ENCODE measurements at regions not wholly inside any gene's neighbourhood (a gene's known extent, or its start where the extent isn't known, plus 50 kb on each side); places are given as distances from the start of the nearest gene placed in this dataset.
"Not testable (repeated sequence)": the region's sequence is repeated elsewhere in the genome, so short reads cannot be mapped to it uniquely, and the experiment has no call there.

GRCh38 chr2:221911890-221912289 is 339.8 kb upstream of the EPHA4 start:
- DNase-seq = no peak

DNA sequence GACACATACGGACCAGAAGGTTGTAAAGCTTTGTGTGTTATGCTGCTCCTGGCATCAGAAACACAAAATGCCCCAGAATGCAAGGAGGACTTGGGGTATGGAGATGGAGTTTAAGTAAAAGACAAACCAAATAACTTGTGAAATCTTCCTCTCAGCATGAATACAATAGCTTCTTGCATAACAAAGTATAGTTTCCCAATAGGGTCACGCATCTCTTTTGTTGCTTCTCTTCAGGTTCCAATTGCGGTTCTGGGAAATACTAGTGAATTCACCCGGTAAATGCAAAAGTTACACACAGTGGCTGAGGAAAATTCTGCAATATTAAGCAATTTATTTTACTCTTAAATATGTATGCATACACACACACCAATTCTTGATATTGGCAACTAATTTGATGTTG is 339.2 kb upstream of the EPHA4 start:
- no peak for DNase-seq

GRCh38 chr2:221908518-221908917 is 336.4 kb upstream of the EPHA4 start:
- DNase-seq = no peak

DNA sequence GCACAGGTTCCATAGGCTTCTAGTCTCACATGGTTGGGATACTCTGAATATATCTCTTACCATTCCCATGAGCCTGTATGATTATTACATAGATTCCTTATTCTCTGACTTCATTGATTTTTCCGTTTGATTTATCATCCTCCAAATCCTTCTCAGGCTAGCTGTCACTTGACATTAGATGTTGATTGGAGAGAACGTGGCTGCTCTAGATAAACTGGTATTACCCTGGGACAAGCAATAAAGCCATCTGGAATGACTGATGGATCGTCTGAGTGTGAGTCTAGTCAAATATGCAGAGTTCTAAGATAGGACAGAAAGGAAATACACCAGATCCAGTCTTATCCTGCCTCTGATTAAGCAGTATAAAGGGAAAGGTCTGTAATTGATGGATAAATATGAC is 325.6 kb upstream of the EPHA4 start:
- no peak for DNase-seq

DNA sequence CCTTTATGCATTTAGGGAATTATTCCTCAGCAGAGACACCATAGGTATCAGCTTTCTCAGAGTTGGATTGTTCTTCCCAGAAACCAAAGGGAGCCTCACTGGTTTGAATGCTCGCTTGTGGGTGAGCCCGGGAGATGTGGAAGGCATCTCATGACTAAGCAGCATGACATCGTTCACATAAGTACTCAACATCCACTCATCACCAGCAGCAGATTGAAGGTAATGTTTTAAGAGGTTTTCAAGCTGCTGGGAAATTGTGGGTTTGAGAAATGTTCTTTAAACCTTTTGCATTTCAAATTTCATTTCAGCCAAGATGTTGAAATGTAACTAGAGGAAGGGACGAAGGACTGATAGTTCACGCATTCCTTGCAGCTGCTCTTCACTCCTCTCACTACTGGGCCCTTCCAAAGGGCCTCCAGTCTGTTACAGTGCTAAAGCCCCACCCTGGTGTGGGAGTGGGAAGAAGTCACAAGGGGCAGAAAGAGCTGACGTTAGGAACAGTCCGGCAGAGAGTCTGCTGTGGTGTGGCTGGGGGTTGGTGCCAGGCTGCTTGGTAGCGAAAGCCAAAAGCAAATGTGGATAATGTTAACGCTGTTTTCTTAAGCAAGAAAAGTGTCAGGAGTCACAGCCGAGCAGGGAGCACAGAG is 324.5 kb upstream of the EPHA4 start:
- no peak for DNase-seq

- DNase-seq = no peak
Observed at GRCh38 chr2:221895366-221896121, 323.4 kb upstream of the EPHA4 start.

DNA sequence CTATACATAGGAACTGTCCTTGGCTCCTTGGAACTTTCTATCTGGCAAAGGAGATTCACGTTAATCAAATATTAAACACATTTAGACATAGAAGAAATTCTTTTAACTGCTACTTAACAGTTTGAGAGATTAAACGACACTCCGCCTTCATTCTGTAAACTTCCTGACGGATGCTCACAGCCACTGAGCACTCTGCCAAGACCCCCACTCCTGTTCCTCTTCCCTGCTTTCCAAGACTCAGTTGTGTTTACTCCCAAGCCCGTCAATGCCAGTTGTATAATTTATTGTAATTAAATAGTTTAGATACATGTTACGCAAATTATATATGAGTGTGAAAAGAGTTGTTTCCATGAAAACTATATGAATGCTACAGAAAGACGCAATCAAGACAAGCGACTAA is 321.4 kb upstream of the EPHA4 start:
- DNase-seq = no peak

DNA sequence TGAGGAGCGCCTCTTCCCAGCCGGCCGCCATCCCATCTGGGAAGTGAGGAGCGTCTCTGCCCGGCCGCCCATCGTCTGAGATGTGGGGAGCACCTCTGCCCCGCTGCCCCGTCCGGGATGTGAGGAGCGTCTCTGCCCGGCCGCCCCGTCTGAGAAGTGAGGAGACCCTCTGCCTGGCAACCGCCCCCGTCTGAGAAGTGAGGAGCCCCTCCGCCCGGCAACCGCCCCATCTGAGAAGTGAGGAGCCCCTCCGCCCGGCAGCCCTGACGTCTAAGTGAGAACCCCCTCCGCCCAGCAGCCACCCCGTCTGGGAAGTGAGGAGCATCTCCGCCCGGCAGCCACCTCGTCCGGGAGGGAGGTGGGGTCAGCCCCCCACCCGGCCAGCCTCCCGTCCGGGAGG is 319.9 kb upstream of the EPHA4 start:
- not testable (repeated sequence) for DNase-seq

- DNase-seq = no peak
Observed at GRCh38 chr2:221883976-221884375, 311.9 kb upstream of the EPHA4 start.

DNA sequence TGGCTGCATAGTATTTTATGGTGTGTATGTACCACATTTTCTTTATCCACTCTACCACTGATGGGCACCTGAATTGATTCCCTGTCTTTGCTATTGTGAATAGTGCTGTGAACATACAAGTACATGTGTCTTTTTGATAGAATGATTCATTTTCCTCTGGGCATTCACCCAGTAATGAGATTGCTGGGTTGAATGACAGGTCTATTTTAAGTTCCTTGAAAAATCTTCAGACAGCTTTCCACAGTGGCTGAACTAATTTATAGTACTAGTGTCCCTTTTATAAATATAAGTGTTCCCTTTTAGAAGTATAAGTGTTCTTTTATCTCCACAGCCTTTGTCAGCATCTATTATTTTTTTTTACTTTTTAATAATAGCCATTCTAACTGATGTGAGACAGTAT is 303.9 kb upstream of the EPHA4 start:
- DNase-seq = no peak

DNA sequence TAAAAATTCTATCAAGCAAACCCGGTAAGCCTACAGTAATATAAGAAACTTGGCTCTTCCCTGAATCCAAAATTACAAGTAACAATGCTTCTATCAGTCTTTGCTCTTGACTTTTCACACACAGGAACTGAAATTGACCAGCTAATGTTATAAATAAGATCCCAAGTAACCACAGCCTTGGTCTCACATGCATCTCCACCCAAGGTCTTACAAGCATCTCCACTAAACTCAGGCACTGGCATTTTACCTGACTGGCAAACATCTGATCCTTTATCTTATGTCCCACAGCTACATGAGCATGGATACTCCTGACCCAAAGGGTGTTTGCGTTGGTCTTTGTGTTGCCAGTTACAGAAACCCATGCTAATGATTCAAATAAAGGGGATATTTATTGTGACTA is 302.3 kb upstream of the EPHA4 start:
- no peak for DNase-seq

- DNase-seq = no peak
Observed at GRCh38 chr2:221857719-221858118, 285.6 kb upstream of the EPHA4 start.

GRCh38 chr2:221853297-221853696 is 281.2 kb upstream of the EPHA4 start:
- DNase-seq = no peak

GRCh38 chr2:221851531-221852045 is 279.5 kb upstream of the EPHA4 start:
- DNase-seq = no peak

GRCh38 chr2:221850076-221850475 is 278.0 kb upstream of the EPHA4 start:
- DNase-seq = no peak

DNA sequence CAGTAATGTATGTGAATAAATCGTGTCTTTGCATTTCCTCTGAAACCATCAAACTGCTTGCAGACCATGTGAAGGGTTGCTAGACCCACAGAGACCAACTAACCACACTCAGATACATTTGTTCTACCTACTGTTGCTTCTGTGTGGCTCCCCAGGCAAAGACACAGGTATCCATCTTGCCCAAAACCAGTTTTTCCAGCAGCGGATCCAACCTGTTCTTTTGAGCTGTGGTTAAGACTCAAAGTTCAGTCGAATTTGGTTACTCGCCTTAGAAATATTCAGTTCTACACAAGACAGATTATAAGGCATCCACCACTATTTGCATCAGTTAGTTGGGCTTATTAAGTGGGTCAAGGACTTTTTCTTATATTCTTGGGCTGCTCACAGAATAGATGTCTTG is 276.2 kb upstream of the EPHA4 start:
- DNase-seq = no peak

DNA sequence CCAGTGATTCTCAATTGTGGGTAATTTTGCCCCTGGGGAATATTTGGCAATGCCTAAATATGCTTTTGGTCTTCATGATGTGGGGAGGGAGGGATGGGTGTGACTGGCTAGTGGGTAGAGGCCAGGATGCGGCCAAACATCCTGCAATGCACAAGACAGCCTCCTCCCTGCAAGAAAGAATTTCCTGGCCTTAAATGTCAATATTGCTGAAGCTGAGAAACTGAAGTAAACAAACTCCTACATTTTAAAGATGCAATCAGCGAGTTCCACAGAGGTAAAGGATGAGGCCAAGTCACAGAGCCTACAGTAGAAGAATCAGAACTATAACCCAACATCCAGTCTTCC is 272.9 kb upstream of the EPHA4 start:
- no peak for DNase-seq

DNA sequence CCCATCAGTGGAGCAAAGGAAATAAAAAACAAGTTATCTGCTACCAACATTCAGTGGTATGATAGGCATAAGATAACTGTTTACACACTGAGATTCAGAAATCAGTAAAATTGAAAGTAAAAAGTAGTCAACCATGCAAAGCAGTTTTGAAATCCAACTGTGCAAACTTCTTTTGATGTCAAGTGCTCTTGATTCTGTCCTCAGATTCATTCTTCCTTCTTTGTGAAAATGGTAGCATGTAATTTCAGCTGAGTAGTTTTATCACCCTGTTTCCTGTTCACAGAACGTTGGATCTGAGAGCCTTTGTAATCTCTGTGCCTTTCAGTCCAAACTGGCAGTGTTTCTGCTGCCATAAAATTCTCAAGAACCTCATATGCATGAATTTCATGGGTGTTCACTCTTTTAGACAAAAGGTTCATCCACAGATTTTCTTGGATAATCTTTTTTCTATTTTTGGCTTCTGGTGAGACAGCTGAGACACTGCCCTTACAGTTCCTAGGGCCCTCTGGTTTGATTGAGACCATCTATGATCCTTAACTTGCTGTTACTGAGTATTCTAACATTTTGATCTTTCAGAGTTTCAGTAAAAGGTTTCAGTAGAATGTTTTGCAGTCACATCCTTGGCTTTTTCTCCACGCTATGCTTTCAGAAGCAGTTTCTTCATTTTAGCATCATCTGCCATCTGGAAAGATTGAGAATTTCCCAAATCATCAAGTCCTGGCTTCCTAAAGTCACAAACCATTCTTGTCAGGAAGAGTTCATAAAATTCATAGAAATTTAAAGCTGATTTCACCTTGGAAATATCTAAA is 272.3 kb upstream of the EPHA4 start:
- DNase-seq = no peak

- DNase-seq = no peak
Observed at GRCh38 chr2:221836095-221836494, 264.0 kb upstream of the EPHA4 start.

DNA sequence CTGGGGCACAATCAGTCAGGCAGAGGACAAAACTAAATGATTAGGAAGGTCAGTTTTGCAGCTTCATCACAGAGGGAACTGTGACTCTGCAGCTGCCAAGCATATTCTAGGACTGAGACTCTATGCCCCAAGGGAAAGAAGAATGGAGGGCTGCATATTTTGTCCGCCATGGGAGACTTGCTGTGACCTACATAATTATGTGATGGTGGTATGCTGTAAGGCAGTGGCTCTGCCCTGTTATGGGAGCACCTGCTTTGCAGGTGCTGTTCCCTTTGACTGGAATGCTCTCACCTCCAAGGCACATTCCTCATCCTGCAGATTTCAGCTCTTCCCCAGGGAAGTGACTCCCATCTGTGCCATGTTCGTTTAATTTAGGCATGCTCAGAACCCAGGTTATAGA is 261.9 kb upstream of the EPHA4 start:
- DNase-seq = no peak

- DNase-seq = no peak
Observed at GRCh38 chr2:221831051-221831450, 258.9 kb upstream of the EPHA4 start.

DNA sequence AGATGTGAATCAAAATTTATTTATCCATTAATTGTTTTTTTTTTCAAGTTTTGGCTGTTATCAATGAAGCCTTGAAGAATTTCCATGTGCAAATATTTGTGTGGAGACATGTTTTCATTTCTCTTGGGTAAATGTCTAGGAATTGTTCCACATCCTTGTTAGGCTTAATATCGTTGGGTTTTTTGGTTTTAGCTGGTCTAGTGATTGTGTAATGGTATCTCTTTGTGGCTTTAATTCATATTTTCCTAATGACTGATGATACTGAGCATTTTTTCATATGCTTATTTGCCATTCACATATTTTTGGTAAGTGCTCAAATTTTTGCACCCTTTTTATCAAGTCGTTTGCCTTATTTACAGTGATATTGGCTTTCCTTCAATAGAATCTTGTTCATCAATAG is 250.3 kb upstream of the EPHA4 start:
- DNase-seq = no peak

DNA sequence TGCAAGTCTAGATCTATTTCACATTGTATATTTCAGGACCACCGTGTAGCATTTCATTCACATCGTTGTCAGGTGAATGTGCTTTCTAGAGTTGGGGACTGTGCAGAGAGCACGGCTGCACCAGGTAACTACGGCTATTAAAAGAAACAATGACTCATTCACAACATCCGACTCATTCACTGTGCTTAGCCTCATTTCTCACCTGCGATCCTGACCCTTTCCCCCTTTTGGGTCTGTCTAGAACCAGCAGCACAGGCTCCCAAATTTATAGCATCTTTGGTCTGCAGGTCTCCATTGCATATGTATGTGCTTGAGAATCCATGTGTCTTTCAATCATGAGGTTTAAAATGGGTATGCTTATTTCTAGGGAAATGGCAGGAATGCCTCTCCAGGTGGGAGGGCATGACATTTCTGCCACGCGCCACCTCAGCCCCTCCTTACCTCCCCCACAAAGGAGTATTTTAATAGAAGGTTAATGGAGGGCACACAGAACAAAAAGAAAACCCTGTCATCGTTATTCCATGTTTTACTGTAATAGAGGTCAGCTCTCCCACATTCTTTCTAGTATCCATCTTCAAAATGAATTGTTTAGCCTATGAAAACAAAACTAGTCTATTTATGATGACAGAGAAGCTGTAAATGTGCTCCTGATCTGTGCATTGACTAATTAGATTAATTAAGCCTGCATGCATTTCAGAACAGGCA is 246.7 kb upstream of the EPHA4 start:
- DNase-seq = no peak
